Small intestine (tissue), 7 donors: ENCODE measurements at regions not wholly inside any gene's neighbourhood (a gene's known extent, or its start where the extent isn't known, plus 50 kb on each side); places are given as distances from the start of the nearest gene placed in this dataset.

Experiments
- DNase-seq, 2 donors: peaks; one replicate each; pipeline versions ENCODE4 v3.0.0 to v3.0.0-alpha.2; 2013
- FAIRE-seq: peaks from 2 replicates; lab custom pipeline; 2012; peaks lifted over from hg19 to GRCh38; lab: Jason Lieb, UNC
- H3K27ac ChIP-seq, 3 donors: one replicate each; pipeline ENCODE4 v1.5.1; 2013; ENCODE audit warnings: low read length in 2 of 3, mild to moderate bottlenecking in 2 of 3, control low read depth in 1 of 3, inconsistent platforms in 1 of 3, low read depth in 1 of 3, moderate library complexity in 1 of 3
- H3K27me3 ChIP-seq, 3 donors: one replicate each; pipeline ENCODE4 v1.6.1; 2013; ENCODE audit warnings: low read length in 3 of 3, inconsistent platforms in 1 of 3; ENCODE audit not compliant: control insufficient read depth in 3 of 3, insufficient read depth in 3 of 3
- H3K36me3 ChIP-seq, 3 donors: one replicate each; pipeline ENCODE4 v1.6.1; 2013; ENCODE audit warnings: low read length in 3 of 3, inconsistent platforms in 1 of 3, low read depth in 1 of 3, mild to moderate bottlenecking in 1 of 3, moderate library complexity in 1 of 3; ENCODE audit not compliant: control insufficient read depth in 3 of 3, insufficient read depth in 2 of 3
- H3K4me1 ChIP-seq, 3 donors: one replicate each; pipeline ENCODE4 v1.6.1; 2013; ENCODE audit warnings: low read length in 2 of 3, inconsistent platforms in 1 of 3, low read depth in 1 of 3, mild to moderate bottlenecking in 1 of 3, moderate library complexity in 1 of 3; ENCODE audit not compliant: control insufficient read depth in 3 of 3, insufficient read depth in 2 of 3
- H3K4me3 ChIP-seq, 3 donors: one replicate each; pipeline ENCODE4 v1.5.1; 2013; ENCODE audit warnings: low read length in 3 of 3, control low read depth in 1 of 3, inconsistent platforms in 1 of 3, low read depth in 1 of 3, mild to moderate bottlenecking in 1 of 3, moderate library complexity in 1 of 3
- H3K9me3 ChIP-seq, 2 donors: one replicate each; pipeline ENCODE4 v1.6.1; 2013; ENCODE audit warnings: low read depth in 1 of 2, low read length in 1 of 2; ENCODE audit not compliant: control insufficient read depth in 2 of 2, insufficient read depth in 1 of 2
- whole genome bisulfite sequencing, 3 donors: extraction: QIAGEN DNeasy Blood & Tissue Kit; methylation state at CpG; one replicate each; pipeline ENCODE4 v1.1.7; 2013; 5-methylcytosine and 5-hydroxymethylcytosine counted together
- donor health status: healthy with polysubstance abuse.
- donor health status: control.
- donor health status: control.
- donor health status: Bipolar disorder and iron deficiency.
- donor health status: healthy.

- H3K9me3 ChIP-seq, result no peaks in the 10 kb centered on the region
- H3K4me1 ChIP-seq, result no peaks in the 10 kb centered on the region
- no peaks in the 10 kb centered on the region for H3K36me3 ChIP-seq
- DNase-seq (no peak), FAIRE-seq (no peak)
- no peak overlapping the region for H3K27ac ChIP-seq
- no peaks in the 10 kb centered on the region for H3K27me3 ChIP-seq
- H3K4me3 ChIP-seq, result no peak overlapping the region
- WGBS, 3 donors, result 77 to 85% (median 79%) methylated on average over 4 of the region's 4 CpGs
These were observed 202.1 kb upstream of the NSMCE3 start for GRCh38 chr15:29471757-29472156.

- Histone ChIP-seq H3K36me3 (no peaks in the 10 kb centered on the region), H3K9me3 (no peaks in the 10 kb centered on the region), H3K27me3 (no peaks in the 10 kb centered on the region), H3K4me3 (no peak overlapping the region), H3K27ac (no peak overlapping the region), H3K4me1 (no peaks in the 10 kb centered on the region)
- 87 to 89% (median 88%) methylated on average over 13 of the region's 13 CpGs for WGBS, 3 donors
- DNase-seq (no peak), FAIRE-seq (no peak)
These were observed 201.7 kb upstream of the NSMCE3 start for GRCh38 chr15:29471306-29471705.

GRCh38 chr15:29470794-29471193 is 201.2 kb upstream of the NSMCE3 start:
- Histone ChIP-seq H3K27me3 (no peaks in the 10 kb centered on the region), H3K4me1 (no peaks in the 10 kb centered on the region), H3K9me3 (no peaks in the 10 kb centered on the region), H3K27ac (no peak overlapping the region), H3K36me3 (no peaks in the 10 kb centered on the region), H3K4me3 (no peak overlapping the region)
- DNase-seq (peak; percentile 23 to 61), FAIRE-seq (no peak)
- 9 to 28% (median 19%) methylated on average over 3 of the region's 3 CpGs for WGBS, 3 donors

- FAIRE-seq (no peak), DNase-seq (no peak)
- H3K27ac ChIP-seq, result no peak overlapping the region
- H3K4me3 ChIP-seq, result no peak overlapping the region
- H3K9me3 ChIP-seq, result no peaks in the 10 kb centered on the region
- H3K4me1 ChIP-seq, result no peaks in the 10 kb centered on the region
- no peaks in the 10 kb centered on the region for H3K27me3 ChIP-seq
- WGBS, 3 donors, result 66 to 72% (median 71%) methylated on average over 14 of the region's 14 CpGs
- no peaks in the 10 kb centered on the region for H3K36me3 ChIP-seq
These were observed 200.7 kb upstream of the NSMCE3 start for GRCh38 chr15:29470311-29470710.

- Histone ChIP-seq H3K4me1 (no peaks in the 10 kb centered on the region), H3K27me3 (no peaks in the 10 kb centered on the region), H3K36me3 (no peaks in the 10 kb centered on the region), H3K4me3 (no peak overlapping the region), H3K27ac (no peak overlapping the region), H3K9me3 (no peaks in the 10 kb centered on the region)
- FAIRE-seq (no peak), DNase-seq (no peak)
- WGBS, 3 donors, result 72 to 85% (median 78%) methylated on average over 10 of the region's 10 CpGs
These were observed 199.3 kb upstream of the NSMCE3 start for GRCh38 chr15:29468899-29469298.

GRCh38 chr15:29467091-29467490 is 197.5 kb upstream of the NSMCE3 start:
- no peaks in the 10 kb centered on the region for H3K36me3 ChIP-seq
- FAIRE-seq (no peak), DNase-seq (no peak)
- 84 to 90% (median 86%) methylated on average over 4 of the region's 4 CpGs for WGBS, 3 donors
- no peak overlapping the region for H3K4me3 ChIP-seq
- no peaks in the 10 kb centered on the region for H3K4me1 ChIP-seq
- H3K9me3 ChIP-seq, result no peaks in the 10 kb centered on the region
- H3K27me3 ChIP-seq, result no peaks in the 10 kb centered on the region
- H3K27ac ChIP-seq, result no peak overlapping the region

- Histone ChIP-seq H3K9me3 (no peaks in the 10 kb centered on the region), H3K27ac (no peak overlapping the region), H3K4me3 (no peak overlapping the region), H3K4me1 (no peaks in the 10 kb centered on the region), H3K36me3 (no peaks in the 10 kb centered on the region), H3K27me3 (no peaks in the 10 kb centered on the region)
- no peak for DNase-seq
- FAIRE-seq, result no peak
- 82 to 94% (median 87%) methylated on average over 3 to 4 of the region's 4 CpGs for WGBS, 3 donors
These were observed 196.7 kb upstream of the NSMCE3 start for GRCh38 chr15:29466292-29466691.

GRCh38 chr15:29465816-29466215 is 196.2 kb upstream of the NSMCE3 start:
- DNase-seq (no peak), FAIRE-seq (no peak)
- Histone ChIP-seq H3K4me1 (no peaks in the 10 kb centered on the region), H3K4me3 (no peak overlapping the region), H3K9me3 (no peaks in the 10 kb centered on the region), H3K27me3 (no peaks in the 10 kb centered on the region), H3K36me3 (no peaks in the 10 kb centered on the region), H3K27ac (no peak overlapping the region)
- WGBS, 3 donors, result 73 to 83% (median 78%) methylated on average over 6 of the region's 6 CpGs

- no peak for FAIRE-seq
- Histone ChIP-seq H3K36me3 (no peaks in the 10 kb centered on the region), H3K9me3 (no peaks in the 10 kb centered on the region), H3K27me3 (no peaks in the 10 kb centered on the region), H3K4me3 (no peak overlapping the region), H3K4me1 (no peaks in the 10 kb centered on the region), H3K27ac (no peak overlapping the region)
- 51 to 76% (median 69%) methylated on average over 3 of the region's 3 CpGs for WGBS, 3 donors
- DNase-seq, result no peak
These were observed 195.6 kb upstream of the NSMCE3 start for GRCh38 chr15:29465196-29465595.
